ENCODE measurements at regions not wholly inside any gene's neighbourhood (a gene's known extent, or its start where the extent isn't known, plus 50 kb on each side); places are given as distances from the start of the nearest gene placed in this dataset.

- Histone ChIP-seq H3K9me3 (ENCODE audit: low read depth) (no peaks in the 10 kb centered on the region), H3K36me3 (ENCODE audit: low read depth) (no peaks in the 10 kb centered on the region), H3K9ac (no peak overlapping the region), H3K79me2 (ENCODE audit: insufficient read depth) (peaks cover 42% of the 10 kb centered on the region), H4K20me1 (ENCODE audit: insufficient read depth) (no peaks in the 10 kb centered on the region), H3K27me3 (replicated peaks; ENCODE audit: insufficient read depth) (no peaks in the 10 kb centered on the region), H3K9me2 (ENCODE audit: insufficient read depth) (no peaks in the 10 kb centered on the region), H3F3A (ENCODE audit: insufficient read depth) (peaks cover 8% of the 10 kb centered on the region; the same call in 1 of the 2 replicates), H2AFZ (no peak overlapping the region), H3K4me1 (ENCODE audit: insufficient read depth) (no peaks in the 10 kb centered on the region; the same call in 1 of the 2 replicates), H3K4me2 (ENCODE audit: unreplicated experiment) (no peak overlapping the region), H3K27ac (no peak overlapping the region), H3K4me3 (no peak overlapping the region)
- in situ Hi-C loops (cut with MboI) = no loop called here
- 72 to 82% methylated on average over 1 of the region's 1 CpG for WGBS, 2 experiments (ENCODE audit: low coverage in 1 of 2, low lambda C conversion rate in 2 of 2, missing lambda C conversion rate in 2 of 2)
- TF ChIP-seq EZH2 (IDR thresholded peaks at IDR 0.05; ENCODE audit: insufficient read depth, poor library complexity, severe bottlenecking) = no peak
- TF ChIP-seq EZH2phosphoT487 (IDR thresholded peaks at IDR 0.05; ENCODE audit: insufficient read depth, low read depth) = no peak
- DNase-seq = peak; percentile 47
These were observed 104.3 kb downstream of the RPL27A start for GRCh38 chr11:8786933-8787332.

- Histone ChIP-seq H3K36me3 (ENCODE audit: low read depth) (no peaks in the 10 kb centered on the region), H3K9ac (no peak overlapping the region), H3K79me2 (ENCODE audit: insufficient read depth) (peaks cover 42% of the 10 kb centered on the region), H3K4me3 (no peak overlapping the region), H3K9me2 (ENCODE audit: insufficient read depth) (no peaks in the 10 kb centered on the region), H3F3A (ENCODE audit: insufficient read depth) (peaks cover 8% of the 10 kb centered on the region; the same call in 1 of the 2 replicates), H3K9me3 (ENCODE audit: low read depth) (no peaks in the 10 kb centered on the region), H3K27ac (no peak overlapping the region), H3K4me2 (ENCODE audit: unreplicated experiment) (no peak overlapping the region), H2AFZ (no peak overlapping the region), H3K27me3 (replicated peaks; ENCODE audit: insufficient read depth) (no peaks in the 10 kb centered on the region), H4K20me1 (ENCODE audit: insufficient read depth) (no peaks in the 10 kb centered on the region), H3K4me1 (ENCODE audit: insufficient read depth) (no peaks in the 10 kb centered on the region; the same call in 1 of the 2 replicates)
- TF ChIP-seq EZH2 (IDR thresholded peaks at IDR 0.05; ENCODE audit: insufficient read depth, poor library complexity, severe bottlenecking) = no peak
- no peak for TF ChIP-seq EZH2phosphoT487 (IDR thresholded peaks at IDR 0.05; ENCODE audit: insufficient read depth, low read depth)
- WGBS, 2 experiments (ENCODE audit: low coverage in 1 of 2, low lambda C conversion rate in 2 of 2, missing lambda C conversion rate in 2 of 2) = 61 to 62% methylated on average over 7 of the region's 7 CpGs
- DNase-seq = peak; percentile 26
- in situ Hi-C loops (cut with MboI) = no loop called here
These were observed 104.8 kb downstream of the RPL27A start for GRCh38 chr11:8787372-8787771.

GRCh38 chr11:8788616-8789015 is 106.0 kb downstream of the RPL27A start:
- H3K9me2 ChIP-seq (ENCODE audit: insufficient read depth) = no peaks in the 10 kb centered on the region
- no peaks in the 10 kb centered on the region for H3K27me3 ChIP-seq (replicated peaks; ENCODE audit: insufficient read depth)
- no peak overlapping the region for H3K4me2 ChIP-seq (ENCODE audit: unreplicated experiment)
- H3K9ac ChIP-seq = no peak overlapping the region
- no peak for TF ChIP-seq EZH2phosphoT487 (IDR thresholded peaks at IDR 0.05; ENCODE audit: insufficient read depth, low read depth)
- no peak for DNase-seq
- no peak overlapping the region for H3K4me3 ChIP-seq
- in situ Hi-C loops (cut with MboI) = no loop called here
- peaks cover 37% of the 10 kb centered on the region for H3K79me2 ChIP-seq (ENCODE audit: insufficient read depth)
- no peak overlapping the region for H3K27ac ChIP-seq
- WGBS, 2 experiments (ENCODE audit: low coverage in 1 of 2, low lambda C conversion rate in 2 of 2, missing lambda C conversion rate in 2 of 2) = 98 to 100% methylated on average over 2 of the region's 2 CpGs
- H2AFZ ChIP-seq = no peak overlapping the region
- no peaks in the 10 kb centered on the region for H3K36me3 ChIP-seq (ENCODE audit: low read depth)
- H3K4me1 ChIP-seq (ENCODE audit: insufficient read depth) = no peaks in the 10 kb centered on the region; the same call in 1 of the 2 replicates
- no peaks in the 10 kb centered on the region for H4K20me1 ChIP-seq (ENCODE audit: insufficient read depth)
- peaks cover 8% of the 10 kb centered on the region; the same call in 1 of the 2 replicates for H3F3A ChIP-seq (ENCODE audit: insufficient read depth)
- no peaks in the 10 kb centered on the region for H3K9me3 ChIP-seq (ENCODE audit: low read depth)

GRCh38 chr11:8789864-8790263 is 107.3 kb downstream of the RPL27A start:
- 80 to 83% methylated on average over 2 of the region's 2 CpGs for WGBS, 2 experiments (ENCODE audit: low coverage in 1 of 2, low lambda C conversion rate in 2 of 2, missing lambda C conversion rate in 2 of 2)
- DNase-seq = no peak
- H3F3A ChIP-seq (ENCODE audit: insufficient read depth) = peaks cover 8% of the 10 kb centered on the region; the same call in 1 of the 2 replicates
- no peak overlapping the region for H3K4me3 ChIP-seq
- no peaks in the 10 kb centered on the region for H3K9me3 ChIP-seq (ENCODE audit: low read depth)
- in situ Hi-C loops (cut with MboI) = no loop called here
- TF ChIP-seq EZH2 (IDR thresholded peaks at IDR 0.05; ENCODE audit: insufficient read depth, poor library complexity, severe bottlenecking) (no peak), EZH2phosphoT487 (IDR thresholded peaks at IDR 0.05; ENCODE audit: insufficient read depth, low read depth) (no peak)
- no peaks in the 10 kb centered on the region; the same call in 1 of the 2 replicates for H3K4me1 ChIP-seq (ENCODE audit: insufficient read depth)
- H3K4me2 ChIP-seq (ENCODE audit: unreplicated experiment) = no peak overlapping the region
- H4K20me1 ChIP-seq (ENCODE audit: insufficient read depth) = no peaks in the 10 kb centered on the region
- H3K27me3 ChIP-seq (replicated peaks; ENCODE audit: insufficient read depth) = no peaks in the 10 kb centered on the region
- no peak overlapping the region for H3K9ac ChIP-seq
- H3K27ac ChIP-seq = no peak overlapping the region
- peaks cover 35% of the 10 kb centered on the region for H3K79me2 ChIP-seq (ENCODE audit: insufficient read depth)
- no peak overlapping the region for H2AFZ ChIP-seq
- H3K36me3 ChIP-seq (ENCODE audit: low read depth) = no peaks in the 10 kb centered on the region
- H3K9me2 ChIP-seq (ENCODE audit: insufficient read depth) = no peaks in the 10 kb centered on the region

- H3K27me3 ChIP-seq (replicated peaks; ENCODE audit: insufficient read depth) = no peaks in the 10 kb centered on the region
- no peaks in the 10 kb centered on the region for H3K36me3 ChIP-seq (ENCODE audit: low read depth)
- no peak overlapping the region for H3K4me2 ChIP-seq (ENCODE audit: unreplicated experiment)
- H3K9me3 ChIP-seq (ENCODE audit: low read depth) = no peaks in the 10 kb centered on the region
- WGBS, 2 experiments (ENCODE audit: low coverage in 1 of 2, low lambda C conversion rate in 2 of 2, missing lambda C conversion rate in 2 of 2) = 99 to 100% methylated on average over 2 of the region's 2 CpGs
- in situ Hi-C loops (cut with MboI) = no loop called here
- H3K79me2 ChIP-seq (ENCODE audit: insufficient read depth) = peaks cover 29% of the 10 kb centered on the region
- peaks cover 8% of the 10 kb centered on the region; the same call in 1 of the 2 replicates for H3F3A ChIP-seq (ENCODE audit: insufficient read depth)
- no peak overlapping the region for H3K4me3 ChIP-seq
- no peak overlapping the region for H3K9ac ChIP-seq
- H3K4me1 ChIP-seq (ENCODE audit: insufficient read depth) = no peaks in the 10 kb centered on the region; the same call in 1 of the 2 replicates
- H2AFZ ChIP-seq = no peak overlapping the region
- H4K20me1 ChIP-seq (ENCODE audit: insufficient read depth) = no peaks in the 10 kb centered on the region
- no peak for DNase-seq
- H3K27ac ChIP-seq = no peak overlapping the region
- TF ChIP-seq EZH2phosphoT487 (IDR thresholded peaks at IDR 0.05; ENCODE audit: insufficient read depth, low read depth) (no peak), EZH2 (IDR thresholded peaks at IDR 0.05; ENCODE audit: insufficient read depth, poor library complexity, severe bottlenecking) (no peak)
- H3K9me2 ChIP-seq (ENCODE audit: insufficient read depth) = no peaks in the 10 kb centered on the region
These were observed 108.4 kb downstream of the RPL27A start for GRCh38 chr11:8790968-8791367.
